HEK293T (cell line): ENCODE measurements at regions not wholly inside any gene's neighbourhood (a gene's known extent, or its start where the extent isn't known, plus 50 kb on each side); places are given as distances from the start of the nearest gene placed in this dataset.
A peak's percentile ranks its signal among the peaks of the same experiment; 100 is the strongest.
"Not testable (repeated sequence)": the region's sequence is repeated elsewhere in the genome, so short reads cannot be mapped to it uniquely, and the experiment has no call there.

Experiments used
- CTCF ChIA-PET: fragments of 350-600 bp; formaldehyde crosslinking; extraction: SDS; loops from one replicate; lab custom pipeline; 2021; ENCODE audit warnings: antibody characterized with exemption, inconsistent platforms; lab: Yijun Ruan, JAX
- POLR2A ChIA-PET: fragments of 350-600 bp; formaldehyde crosslinking; extraction: SDS; loops from one replicate; lab custom pipeline; 2020; ENCODE audit warnings: antibody characterized with exemption, inconsistent platforms; lab: Yijun Ruan, JAX
- DNase-seq: peaks from one replicate; pipeline ENCODE4 v3.0.0; 2012; ENCODE audit warnings: mixed read lengths; ENCODE audit errors: extremely low spot score
- ARNT ChIP-seq: fragments of 450-650 bp; IDR thresholded peaks from 2 replicates; pipeline ENCODE4 v1.6.1; 2017; ENCODE audit warnings: mild to moderate bottlenecking
- BHLHE40 ChIP-seq: fragments of 450-650 bp; IDR thresholded peaks from 2 replicates; pipeline ENCODE4 v1.6.1; 2016; ENCODE audit warnings: mild to moderate bottlenecking, moderate library complexity, borderline replicate concordance
- CTBP1 ChIP-seq: fragments of 450-650 bp; IDR thresholded peaks from 2 replicates; pipeline ENCODE4 v1.6.1; 2016; ENCODE audit warnings: borderline replicate concordance
- ELF4 ChIP-seq: fragments of 450-650 bp; IDR thresholded peaks from 2 replicates; pipeline ENCODE4 v1.6.1; 2017; ENCODE audit warnings: antibody characterized with exemption
- FOXA1 ChIP-seq: fragments of 450-650 bp; IDR thresholded peaks from 2 replicates; pipeline ENCODE4 v1.6.1; 2016; ENCODE audit warnings: mild to moderate bottlenecking
- FOXK2 ChIP-seq: fragments of 450-650 bp; IDR thresholded peaks from 2 replicates; pipeline ENCODE4 v1.6.1; 2016; ENCODE audit warnings: mild to moderate bottlenecking
- FOXM1 ChIP-seq: fragments of 450-650 bp; IDR thresholded peaks from 2 replicates; pipeline ENCODE4 v1.6.1; 2017; ENCODE audit warnings: mild to moderate bottlenecking, borderline replicate concordance
- HDGF ChIP-seq: fragments of 450-650 bp; IDR thresholded peaks from 2 replicates; pipeline ENCODE4 v1.6.1; 2017; ENCODE audit warnings: antibody characterized with exemption, borderline replicate concordance
- L3MBTL2 ChIP-seq: fragments of 450-650 bp; conservative IDR thresholded peaks from 2 replicates; pipeline ENCODE4 v1.6.1; 2016; ENCODE audit warnings: mild to moderate bottlenecking
- LEF1 ChIP-seq: fragments of 450-650 bp; IDR thresholded peaks from 2 replicates; pipeline ENCODE4 v1.6.1; 2017; ENCODE audit warnings: mild to moderate bottlenecking, borderline replicate concordance
- NFRKB ChIP-seq: fragments of 450-650 bp; IDR thresholded peaks from 2 replicates; pipeline ENCODE4 v1.6.1; 2016; ENCODE audit warnings: mild to moderate bottlenecking, moderate library complexity
- PKNOX1 ChIP-seq: fragments of 450-650 bp; IDR thresholded peaks from 2 replicates; pipeline ENCODE4 v1.6.1; 2016
- SP1 ChIP-seq: fragments of 450-650 bp; IDR thresholded peaks from 2 replicates; pipeline ENCODE4 v1.6.1; 2017
- SUZ12 ChIP-seq: fragments of 450-650 bp; IDR thresholded peaks from 2 replicates; pipeline ENCODE4 v1.6.1; 2016; ENCODE audit warnings: mild to moderate bottlenecking
- TARDBP ChIP-seq: fragments of 450-650 bp; IDR thresholded peaks from 2 replicates; pipeline ENCODE4 v1.6.1; 2016
- ZNF384 ChIP-seq: fragments of 450-650 bp; IDR thresholded peaks from 2 replicates; pipeline ENCODE4 v1.6.1; 2016

GRCh38 chr2:67600222-67600871 is 203.2 kb downstream of the ETAA1 start:
- no peak for TF ChIP-seq LEF1
- peak; percentile 47; the same call in 1 of the 2 replicates for TF ChIP-seq PKNOX1
- ChIA-PET POLR2A (no interaction called here), CTCF (no interaction called here)
- no peak for DNase-seq

- TF ChIP-seq BHLHE40 (no peak), L3MBTL2 (no peak), ELF4 (no peak), FOXK2 (no peak), TARDBP (no peak), FOXA1 (no peak)
- CTCF ChIA-PET = no interaction called here
- POLR2A ChIA-PET = no interaction called here
- DNase-seq = no peak
These were observed 203.8 kb downstream of the ETAA1 start for GRCh38 chr2:67600946-67601345.

GRCh38 chr2:67604360-67604759 is 207.2 kb downstream of the ETAA1 start:
- POLR2A ChIA-PET = no interaction called here
- CTCF ChIA-PET = no interaction called here
- no peak for DNase-seq
- TF ChIP-seq LEF1 (no peak), PKNOX1 (no peak), TARDBP (no peak), SUZ12 (no peak), ZNF384 (no peak), ELF4 (no peak)

GRCh38 chr2:67612576-67613042 is 215.5 kb downstream of the ETAA1 start:
- POLR2A ChIA-PET = no interaction called here
- no peak for TF ChIP-seq HDGF
- TF ChIP-seq ELF4 = no peak
- TF ChIP-seq TARDBP = no peak
- no peak for TF ChIP-seq LEF1
- no peak for TF ChIP-seq NFRKB
- TF ChIP-seq ARNT = no peak
- TF ChIP-seq PKNOX1 = no peak
- CTCF ChIA-PET = no interaction called here
- no peak for DNase-seq

- TF ChIP-seq ARNT = no peak
- no peak for TF ChIP-seq L3MBTL2
- no peak for TF ChIP-seq ZNF384
- DNase-seq = no peak
- ChIA-PET POLR2A (no interaction called here), CTCF (no interaction called here)
These were observed 216.1 kb downstream of the ETAA1 start for GRCh38 chr2:67613227-67613626.

- ChIA-PET POLR2A (no interaction called here), CTCF (no interaction called here)
- no peak for TF ChIP-seq CTBP1
- no peak for TF ChIP-seq FOXK2
- no peak for DNase-seq
These were observed 217.3 kb downstream of the ETAA1 start for GRCh38 chr2:67614454-67614853.

- POLR2A ChIA-PET = no interaction called here
- no peak for TF ChIP-seq FOXK2
- TF ChIP-seq HDGF = no peak
- TF ChIP-seq ELF4 = no peak
- no peak for TF ChIP-seq NFRKB
- no peak for TF ChIP-seq ZNF384
- TF ChIP-seq SP1 = no peak
- no peak for TF ChIP-seq ARNT
- no peak for TF ChIP-seq CTBP1
- no peak for TF ChIP-seq BHLHE40
- TF ChIP-seq SUZ12 = no peak
- no peak for TF ChIP-seq FOXA1
- TF ChIP-seq FOXM1 = no peak
- no peak for TF ChIP-seq TARDBP
- DNase-seq = no peak
- CTCF ChIA-PET = interaction anchor here (0.6 kb wide), 1 partner anchor 225 kb away, joined by 3 read pairs; no protein-coding TSS in a partner anchor
These were observed 219.6 kb downstream of the ETAA1 start for GRCh38 chr2:67616749-67617148.

GRCh38 chr2:67619204-67619603 is 222.1 kb downstream of the ETAA1 start:
- CTCF ChIA-PET = no interaction called here

GRCh38 chr2:67623741-67624140 is 226.6 kb downstream of the ETAA1 start:
- DNase-seq, CTCF ChIA-PET, POLR2A ChIA-PET: not testable (repeated sequence)

More at GRCh38 chr2:67619204-67619603, 222.1 kb downstream of the ETAA1 start:
- TF ChIP-seq ELF4 (no peak), SUZ12 (no peak), FOXM1 (no peak), PKNOX1 (no peak), BHLHE40 (no peak), L3MBTL2 (no peak), LEF1 (no peak), NFRKB (no peak), ARNT (no peak)
- POLR2A ChIA-PET = no interaction called here
- DNase-seq = no peak
